Activated CD4-positive, alpha-beta T cell treated with anti-CD3 and anti-CD28 coated beads, Interleukin-2, amount 50 U/mL, for 16 hours (primary cell): ENCODE measurements at regions not wholly inside any gene's neighbourhood (a gene's known extent, or its start where the extent isn't known, plus 50 kb on each side); places are given as distances from the start of the nearest gene placed in this dataset.
"Not testable (repeated sequence)": the region's sequence is repeated elsewhere in the genome, so short reads cannot be mapped to it uniquely, and the experiment has no call there.

Experiments
- DNase-seq: peaks from one replicate; pipeline ENCODE4 v3.0.0-alpha.2; 2020

GRCh38 chr17:83159204-83160049, 80.0 kb downstream of the METRNL start:
- DNase-seq, result no peak

DNA sequence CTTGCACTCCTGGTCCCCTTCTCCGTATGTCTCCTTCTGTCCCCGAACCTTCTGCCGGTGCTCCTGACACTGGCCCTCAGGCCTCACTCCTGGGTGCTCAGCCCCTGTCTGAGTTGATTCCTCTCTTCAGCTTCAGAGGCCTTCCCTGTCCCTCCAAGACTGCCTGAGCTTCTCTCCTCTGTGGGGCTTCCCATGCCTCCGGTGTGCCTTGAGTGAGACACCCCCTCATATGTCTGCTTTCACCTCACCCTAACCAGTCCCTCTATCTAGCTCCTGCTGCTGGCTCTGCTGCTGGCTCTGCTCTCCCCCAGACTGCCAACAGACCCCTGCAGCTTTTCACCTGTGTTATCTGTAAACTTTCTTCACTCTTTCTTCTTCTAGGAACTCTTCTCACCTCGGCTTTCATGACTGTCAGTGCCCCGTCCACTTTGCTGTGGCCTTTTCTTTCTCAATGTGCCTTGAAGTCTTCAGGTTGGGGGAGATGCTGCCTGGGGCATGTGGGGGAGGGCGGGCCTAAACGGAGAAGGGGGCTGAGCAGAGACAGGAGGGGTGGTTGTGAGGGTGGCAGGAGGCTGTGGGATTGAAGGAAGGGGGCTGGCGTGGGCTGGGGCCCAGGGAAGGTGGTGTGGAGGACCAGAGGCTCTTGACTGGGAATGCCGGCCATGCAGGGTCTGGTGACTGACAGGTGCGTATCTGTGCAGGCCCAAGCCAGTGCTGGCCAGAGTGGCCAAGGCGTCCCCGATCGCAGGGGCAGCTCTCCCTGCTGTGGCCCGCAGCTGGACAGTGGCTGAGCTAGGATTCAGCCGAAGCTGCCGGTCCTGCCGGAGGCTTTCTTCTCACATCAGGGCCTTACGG, 81.3 kb downstream of the METRNL start:
- no peak for DNase-seq

- DNase-seq, result no peak
Observed at GRCh38 chr17:83161298-83162034, 82.1 kb downstream of the METRNL start.

- DNase-seq, result no peak
Observed at GRCh38 chr17:83162035-83162745, 82.8 kb downstream of the METRNL start.

GRCh38 chr17:83164490-83164889, 85.1 kb downstream of the METRNL start:
- DNase-seq, result no peak

DNA sequence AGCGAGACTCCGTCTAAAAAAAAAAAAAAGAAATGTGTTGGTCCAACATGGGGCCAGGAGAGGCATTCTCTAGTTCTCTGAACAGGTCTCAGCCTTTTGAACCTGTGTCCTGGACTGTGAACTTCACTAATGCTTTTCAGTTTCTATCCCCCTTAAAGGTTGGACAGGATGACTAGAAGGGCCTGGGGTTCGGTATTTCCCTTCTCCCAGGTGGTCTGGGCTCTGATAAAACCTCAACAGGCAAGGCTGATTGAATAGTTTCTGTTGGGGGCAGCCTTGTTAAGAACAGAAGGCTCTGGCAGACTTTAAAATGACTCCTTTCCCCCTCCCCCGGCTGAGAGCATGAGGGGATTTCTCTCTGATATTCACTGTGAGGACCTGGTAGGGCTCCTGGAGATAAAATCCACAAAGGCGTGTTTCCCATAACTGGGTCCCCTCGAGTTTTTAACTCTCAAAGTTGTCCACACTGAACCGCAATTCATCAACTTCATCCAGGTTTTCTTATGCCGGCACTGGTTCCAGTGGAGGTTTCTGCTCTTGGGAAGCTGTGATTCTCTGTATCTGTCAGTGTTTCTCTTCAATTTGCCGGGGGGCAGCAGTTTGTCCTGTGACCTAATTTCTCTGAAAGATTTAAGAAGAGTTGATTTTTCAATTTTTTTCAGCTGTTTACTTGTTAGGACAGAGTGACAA, 91.3 kb downstream of the METRNL start:
- no peak for DNase-seq

DNA sequence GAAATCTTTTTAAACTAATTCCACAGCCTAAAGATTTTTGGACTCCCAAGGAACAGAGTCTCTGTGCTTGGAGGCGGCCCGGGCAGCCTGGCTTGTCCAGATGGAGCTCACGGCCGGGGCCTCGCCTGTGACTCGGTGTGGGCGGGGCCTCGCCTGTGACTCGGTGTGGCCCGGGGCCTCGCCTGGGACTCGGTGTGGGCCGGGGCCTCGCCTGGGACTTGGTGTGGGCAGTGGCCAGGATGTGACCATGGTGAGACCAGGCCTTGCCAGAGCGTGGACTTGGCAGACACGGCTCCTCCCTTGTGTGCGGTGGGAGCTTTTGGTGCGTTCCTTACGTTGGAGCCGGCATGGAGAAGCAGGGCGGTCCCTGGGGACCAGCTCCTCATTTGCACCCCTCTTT, 92.3 kb downstream of the METRNL start:
- no peak for DNase-seq

DNA sequence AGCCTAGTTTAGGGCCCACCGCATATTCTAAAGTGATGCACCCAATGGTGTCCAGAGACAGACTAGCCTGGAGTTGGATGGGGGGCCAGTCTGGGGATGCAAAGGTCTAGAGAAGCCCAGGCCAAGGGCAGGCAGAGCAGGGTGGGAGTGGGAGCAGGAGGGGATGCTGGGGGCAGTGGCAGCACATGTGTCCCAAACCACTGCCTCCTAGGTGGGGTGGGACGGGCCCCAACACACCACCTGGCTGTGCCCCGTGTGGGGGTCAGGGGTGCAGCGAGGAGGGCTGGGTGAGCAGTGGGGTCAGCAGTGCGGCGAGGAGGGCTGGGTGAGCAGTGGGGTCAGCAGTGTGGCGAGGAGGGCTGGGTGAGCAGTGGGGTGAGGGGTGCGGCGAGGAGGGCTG, 92.7 kb downstream of the METRNL start:
- not testable (repeated sequence) for DNase-seq

GRCh38 chr17:83172646-83173045, 93.2 kb downstream of the METRNL start:
- DNase-seq, result not testable (repeated sequence)

DNA sequence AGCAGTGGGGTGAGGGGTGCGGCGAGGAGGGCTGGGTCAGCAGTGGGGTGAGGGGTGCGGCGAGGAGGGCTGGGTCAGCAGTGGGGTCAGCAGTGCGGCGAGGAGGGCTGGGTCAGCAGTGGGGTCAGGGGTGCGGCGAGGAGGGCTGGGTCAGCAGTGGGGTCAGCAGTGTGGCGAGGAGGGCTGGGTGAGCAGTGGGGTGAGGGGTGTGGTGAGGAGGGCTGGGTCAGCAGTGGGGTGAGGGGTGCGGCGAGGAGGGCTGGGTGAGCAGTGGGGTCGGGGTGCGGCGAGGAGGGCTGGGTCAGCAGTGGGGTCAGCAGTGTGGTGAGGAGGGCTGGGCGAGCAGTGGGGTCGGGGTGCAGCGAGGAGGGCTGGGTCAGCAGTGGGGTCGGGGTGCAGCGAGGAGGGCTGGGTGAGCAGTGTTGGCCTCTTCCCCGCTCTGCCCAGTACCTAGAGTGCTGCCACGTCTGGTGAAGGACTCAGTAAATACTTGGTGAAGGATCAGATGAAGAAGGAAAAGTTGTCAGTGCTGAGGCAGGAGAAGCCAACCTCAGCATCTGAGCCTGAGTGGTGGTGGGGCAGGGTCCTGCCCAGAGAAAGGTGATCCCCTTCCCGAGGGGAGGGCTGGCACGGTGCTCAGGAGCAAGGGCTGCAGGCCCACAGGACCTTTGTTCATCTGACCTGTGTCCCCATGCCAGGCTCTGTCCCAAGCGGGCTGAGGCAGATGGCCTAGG, 93.9 kb downstream of the METRNL start:
- not testable (repeated sequence) for DNase-seq

DNA sequence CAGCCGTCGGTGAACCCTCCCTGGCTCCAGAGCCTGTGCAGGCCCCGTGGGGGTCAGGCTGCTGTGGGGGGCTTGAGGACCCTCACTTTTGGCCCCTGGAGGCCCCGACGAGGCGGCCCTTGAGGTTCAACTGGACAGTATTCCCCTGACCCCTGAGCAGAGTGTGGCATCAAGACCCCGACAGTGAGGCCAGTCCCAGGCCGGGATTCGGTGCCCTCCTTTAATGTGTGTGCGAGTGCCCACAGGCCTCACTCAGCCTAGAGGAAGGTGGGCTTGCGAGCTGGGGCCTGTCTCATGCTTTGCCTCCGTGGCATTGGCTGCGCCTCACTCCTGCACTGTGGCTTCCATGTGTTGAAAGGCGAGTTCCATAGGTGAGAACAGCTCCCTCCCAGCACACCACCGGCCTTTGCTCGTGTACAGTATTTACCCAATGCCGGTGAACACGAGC, 94.5 kb downstream of the METRNL start:
- no peak for DNase-seq

- DNase-seq, result no peak
Observed at GRCh38 chr17:83174362-83175118, 95.1 kb downstream of the METRNL start.

DNA sequence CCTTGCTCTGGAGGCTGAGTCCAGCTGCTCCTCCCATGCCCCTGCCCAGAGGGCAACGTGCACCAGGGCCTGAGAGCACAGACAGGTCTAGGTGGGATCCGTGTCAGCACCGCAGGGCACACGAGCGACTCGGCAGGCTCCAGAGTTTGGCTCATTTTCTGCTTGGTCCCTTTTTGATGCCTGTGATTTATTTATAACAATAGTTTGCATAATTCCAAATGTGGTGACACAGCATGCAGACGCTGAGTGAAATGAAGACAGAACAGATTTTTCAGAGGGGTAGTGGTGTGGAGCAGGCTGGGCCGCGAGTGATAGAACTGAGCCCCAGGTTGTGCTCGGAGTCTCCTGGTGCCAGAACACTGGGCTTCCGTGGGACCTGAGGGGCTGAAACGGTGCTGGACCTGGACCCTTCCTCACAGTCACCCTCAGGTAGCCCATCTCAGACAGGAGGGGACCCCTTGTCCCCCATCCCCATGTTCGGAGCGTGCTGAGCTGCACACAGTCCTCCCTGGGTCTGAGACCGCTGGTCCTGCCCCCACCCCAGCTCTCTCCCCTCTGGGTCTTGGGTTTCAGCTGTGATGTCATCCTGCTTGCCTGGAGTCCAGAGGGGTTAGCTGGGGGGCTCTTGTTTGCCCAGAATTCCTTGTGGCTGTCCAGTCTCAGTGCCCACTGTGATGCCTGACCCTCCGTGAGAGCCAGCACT, 95.9 kb downstream of the METRNL start:
- no peak for DNase-seq

GRCh38 chr17:83175822-83176622, 96.6 kb downstream of the METRNL start:
- no peak for DNase-seq

DNA sequence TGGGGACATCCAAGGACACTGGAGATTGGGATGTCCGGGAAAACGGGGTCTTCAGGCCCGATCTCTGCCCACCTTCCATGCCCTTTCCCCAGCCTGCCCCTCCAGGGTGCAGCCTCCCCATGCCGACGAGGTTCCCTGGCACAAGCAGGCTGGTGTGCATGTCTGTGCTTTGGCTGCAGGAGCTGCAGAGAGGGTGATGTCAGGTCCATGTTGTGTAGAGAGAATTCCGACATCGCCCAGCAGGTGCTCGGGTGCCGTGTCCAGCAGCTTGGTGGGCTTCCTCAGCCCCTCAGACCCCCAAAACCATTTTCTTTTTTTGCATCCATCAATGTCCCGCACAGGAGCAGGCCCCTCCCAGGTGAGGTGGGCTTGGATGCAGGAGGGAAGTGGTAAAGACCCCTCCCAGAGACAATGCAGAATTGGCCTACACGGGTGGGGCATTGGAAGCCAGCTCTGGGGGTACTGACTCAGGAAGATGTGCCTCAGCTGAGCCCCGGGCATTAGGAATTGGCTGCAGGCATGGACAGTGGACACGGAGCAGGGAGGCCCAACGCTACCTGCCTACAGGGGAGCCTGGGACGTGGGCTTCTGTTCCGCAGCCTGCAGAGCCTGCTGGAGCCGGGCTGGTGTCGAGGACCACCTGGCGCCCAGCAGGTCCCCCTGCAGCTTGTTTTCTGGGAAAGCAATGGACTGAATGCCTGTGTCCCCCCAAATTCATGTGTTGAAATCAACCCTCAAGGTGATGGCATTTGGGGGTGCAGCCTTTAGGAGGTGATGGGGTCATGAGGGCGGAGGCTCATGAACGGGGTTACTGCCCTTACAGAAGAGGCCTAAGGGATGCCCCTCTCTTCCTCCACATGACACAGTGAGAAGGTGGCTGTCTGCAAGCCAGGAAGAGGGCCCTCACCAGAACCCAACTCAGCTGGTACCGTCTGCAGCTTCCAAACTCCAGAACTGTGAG, 97.5 kb downstream of the METRNL start:
- DNase-seq, result no peak

- DNase-seq, result no peak
Observed at GRCh38 chr17:83177611-83178532, 98.5 kb downstream of the METRNL start.
